Uterus (tissue), 2 donors: ENCODE measurements at regions not wholly inside any gene's neighbourhood (a gene's known extent, or its start where the extent isn't known, plus 50 kb on each side); places are given as distances from the start of the nearest gene placed in this dataset.

Source experiments
- CTCF ChIP-seq, 4 experiments: fragments of 200-600 bp in 2 of 4; fragments of 450-650 bp in 2 of 4; sonication (generic) in 2 of 4; IDR thresholded peaks; one replicate each; pipeline ENCODE4 v1.5.1; 2016 to 2019; ENCODE audit warnings: antibody characterized with exemption in 4 of 4, mild to moderate bottlenecking in 2 of 4, moderate library complexity in 1 of 4
- POLR2A ChIP-seq, 2 donors: fragments of 450-650 bp; IDR thresholded peaks; one replicate each; pipeline ENCODE4 v1.6.1; 2016; ENCODE audit warnings: antibody characterized with exemption in 2 of 2, mild to moderate bottlenecking in 1 of 2, moderate library complexity in 1 of 2

GRCh38 chr11:80700386-80700785, 1259.6 kb upstream of the TENM4 start:
- TF ChIP-seq CTCF (IDR thresholded peaks at IDR 0.05) = no peak
- TF ChIP-seq POLR2A (IDR thresholded peaks at IDR 0.05) = no peak
